Epidermal melanocyte (primary cell): ENCODE measurements at regions not wholly inside any gene's neighbourhood (a gene's known extent, or its start where the extent isn't known, plus 50 kb on each side); places are given as distances from the start of the nearest gene placed in this dataset.
A peak's percentile ranks its signal among the peaks of the same experiment; 100 is the strongest.

Experiments
- DNase-seq: peaks from one replicate; pipeline ENCODE4 v3.0.0; 2011; ENCODE audit warnings: low spot score; ENCODE audit not compliant: insufficient read length

DNA sequence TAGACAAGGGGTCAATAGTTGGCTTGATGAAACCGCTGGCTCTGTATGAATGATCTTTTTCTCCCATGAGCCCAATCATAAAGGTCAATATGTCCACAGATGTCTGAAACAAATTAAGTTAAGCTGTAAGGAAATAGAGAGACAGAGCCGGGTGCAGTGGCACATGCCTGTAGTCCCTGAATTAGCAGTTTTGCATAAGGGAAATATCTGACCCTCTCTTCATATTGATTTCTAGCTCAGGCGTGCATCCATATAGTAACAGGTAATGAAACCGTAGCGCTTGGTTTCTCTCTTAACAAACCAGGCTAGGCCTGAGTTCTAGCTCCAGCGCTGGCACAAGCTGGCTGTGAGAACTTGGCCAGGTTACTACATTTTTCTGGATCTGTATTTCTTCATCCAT is 118.1 kb upstream of the ERCC6L2 start:
- no peak for DNase-seq

DNA sequence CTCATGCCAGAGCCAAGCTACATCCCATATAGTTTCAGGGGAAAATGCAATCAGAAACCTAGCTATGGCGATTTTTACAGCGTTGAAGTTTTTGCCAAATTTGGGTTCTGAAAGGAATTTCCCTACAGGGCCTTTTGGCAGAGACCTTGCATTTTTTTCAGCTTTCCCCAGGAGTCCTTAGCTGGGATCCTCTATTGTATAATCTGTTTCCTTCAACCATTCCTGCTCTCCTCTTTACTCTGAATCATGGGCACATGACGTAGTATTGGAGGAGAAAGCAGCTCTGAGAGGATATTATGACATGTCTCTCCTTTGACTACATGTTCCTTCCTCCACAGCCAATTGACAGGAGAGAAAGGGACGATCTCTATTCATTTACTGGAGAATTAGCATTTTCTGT is 118.5 kb upstream of the ERCC6L2 start:
- peak; percentile 79 for DNase-seq

DNA sequence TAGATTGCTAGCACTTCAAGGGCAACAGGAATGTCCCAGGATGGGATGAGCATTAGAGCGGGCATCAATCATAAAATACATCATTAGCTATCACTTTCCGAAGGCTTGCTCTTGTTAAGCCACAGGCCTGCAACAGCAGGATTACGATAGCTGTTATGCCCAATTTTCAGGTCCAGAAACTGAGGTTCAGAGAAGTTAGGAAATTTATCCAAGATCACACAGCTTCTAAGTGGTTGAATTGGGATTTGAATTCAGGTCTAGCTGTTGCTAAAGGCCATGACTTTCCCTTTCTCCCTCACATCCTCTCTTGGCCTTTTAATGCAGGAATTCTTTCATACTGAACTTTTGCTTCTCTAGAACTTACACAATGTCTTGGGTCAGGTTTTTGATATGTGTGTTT is 119.4 kb upstream of the ERCC6L2 start:
- DNase-seq, result no peak

DNA sequence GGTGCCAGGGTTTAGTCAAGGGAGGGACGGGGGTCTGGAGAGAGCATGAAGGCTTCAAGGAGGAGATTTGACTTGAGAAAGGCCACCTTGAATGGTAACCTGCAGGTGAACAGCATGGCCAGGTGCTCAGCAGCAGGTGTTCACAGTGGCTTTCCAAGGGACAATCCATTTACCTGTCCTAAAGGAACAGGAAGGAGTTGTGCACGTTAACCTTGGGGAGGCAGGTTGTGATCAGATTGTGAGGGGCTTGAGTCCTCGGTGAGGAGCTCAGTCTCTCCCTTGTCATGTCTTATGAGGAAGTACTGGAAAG is 120.1 kb upstream of the ERCC6L2 start:
- no peak for DNase-seq

DNA sequence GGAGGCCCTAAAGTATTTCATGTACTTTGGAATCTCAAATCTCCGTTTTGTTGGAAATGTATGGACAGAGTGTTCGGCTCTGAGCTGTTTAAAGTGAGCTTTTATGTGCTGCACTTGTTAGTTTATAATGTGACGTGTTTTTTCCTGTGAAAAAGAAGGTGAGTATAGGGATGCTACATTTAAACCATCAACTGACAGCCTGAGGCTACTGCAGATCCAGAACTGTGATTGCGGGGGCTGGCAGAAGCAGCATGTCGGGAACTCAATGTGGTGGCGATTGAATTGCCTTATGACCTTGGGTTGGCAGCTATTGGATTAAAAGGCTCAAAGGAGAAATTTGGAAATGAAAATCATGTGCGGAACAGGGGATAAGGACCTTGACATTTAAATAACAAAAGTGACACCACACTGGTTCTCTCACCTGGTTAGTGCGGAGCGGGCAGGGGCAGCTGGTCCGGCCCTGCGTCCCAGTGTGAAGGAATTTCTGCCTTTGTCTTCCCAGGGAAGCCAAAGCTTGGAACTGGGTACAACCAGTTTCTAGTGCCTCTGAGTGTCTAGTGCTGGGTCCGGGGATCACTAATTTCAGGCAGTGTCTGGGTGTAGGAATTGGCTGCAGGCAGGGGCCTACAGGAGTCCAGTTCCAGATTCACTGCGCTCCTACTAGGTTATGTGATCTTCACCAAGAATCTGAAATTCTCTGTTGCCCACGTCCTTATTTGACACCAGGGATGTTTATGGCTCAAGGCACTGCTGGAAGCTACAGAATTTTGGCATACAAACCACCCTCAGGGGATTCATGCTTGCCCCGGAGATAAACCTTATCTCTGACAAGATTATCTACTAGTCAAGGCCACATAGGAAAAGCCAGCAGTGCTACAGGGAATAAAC is 120.7 kb upstream of the ERCC6L2 start:
- DNase-seq, result no peak

DNA sequence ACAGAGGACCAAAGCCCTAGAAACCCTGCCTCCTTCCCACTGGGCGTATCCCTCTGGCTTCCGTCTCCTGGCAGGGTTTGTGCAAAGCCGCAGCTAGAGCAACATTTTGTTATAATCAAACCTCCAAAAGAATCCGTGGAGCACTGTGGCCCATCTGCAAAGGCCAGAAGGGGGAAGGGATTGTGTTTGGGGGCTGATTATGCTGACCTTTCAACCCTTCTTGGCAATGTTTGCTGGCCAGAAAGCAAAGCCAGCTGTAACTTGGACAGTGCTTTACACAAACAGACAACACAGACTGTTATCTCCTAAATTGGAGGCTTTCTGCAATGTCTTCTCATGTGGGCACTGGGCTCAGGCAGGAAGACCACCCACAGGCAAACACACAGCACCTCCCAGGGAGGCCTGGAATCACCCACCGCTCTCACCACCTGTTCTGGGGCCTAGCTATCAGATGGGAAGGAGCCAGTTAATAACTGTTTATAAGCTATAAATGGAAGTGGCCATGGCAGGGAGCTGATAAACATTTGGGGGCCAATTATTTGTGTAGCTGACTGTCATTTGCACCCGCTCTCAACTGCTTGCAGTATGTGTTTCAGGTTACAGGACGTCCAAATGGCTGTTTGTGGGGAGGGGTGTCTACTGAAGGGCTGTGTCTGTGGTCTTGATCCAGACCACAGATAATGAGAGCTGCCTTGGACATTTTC is 121.6 kb upstream of the ERCC6L2 start:
- DNase-seq, result no peak

DNA sequence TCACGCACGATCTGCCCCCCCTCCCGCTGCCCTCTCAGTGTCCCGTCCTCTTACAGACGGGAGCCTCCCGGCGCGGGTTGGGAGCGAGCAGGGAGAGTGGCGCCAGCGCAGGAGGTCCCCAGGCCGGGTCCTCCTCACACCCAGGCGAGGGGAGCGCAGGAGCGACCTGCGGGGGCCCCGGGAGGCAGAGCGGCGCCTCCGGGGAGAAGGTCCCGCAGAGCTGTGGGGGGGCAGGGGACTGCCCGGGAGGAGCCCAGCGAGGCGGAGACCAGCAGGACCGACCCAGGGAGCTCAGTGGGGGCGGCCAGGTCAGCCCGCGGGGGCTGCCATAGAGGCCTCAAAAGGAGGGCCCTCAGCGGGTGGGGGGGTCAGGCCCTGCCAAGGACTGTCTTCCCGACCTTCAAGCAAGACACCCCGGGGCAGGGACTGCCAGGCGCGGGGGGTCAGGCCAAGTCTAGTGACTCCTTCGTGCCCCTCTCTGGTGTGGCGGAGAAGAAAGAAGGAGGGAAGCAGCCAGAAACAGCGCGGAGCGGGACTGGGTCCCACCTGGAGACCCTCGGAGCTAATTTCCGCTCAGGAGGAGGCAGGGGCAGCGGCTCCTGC is 123.3 kb upstream of the ERCC6L2 start:
- no peak for DNase-seq

DNA sequence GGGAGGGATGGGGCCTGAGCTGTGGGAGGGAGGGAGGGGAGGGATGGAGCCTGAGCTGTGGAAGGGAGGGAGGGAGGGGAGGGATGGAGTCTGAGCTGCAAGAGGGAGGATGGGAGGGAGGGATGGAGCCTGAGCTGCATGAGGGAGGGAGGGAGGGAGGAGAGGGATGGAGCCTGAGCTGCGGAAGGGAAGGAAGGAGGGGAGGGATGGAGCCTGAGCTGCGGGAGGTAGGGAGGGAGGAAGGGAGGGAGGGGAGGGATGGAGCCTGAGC is 124.0 kb upstream of the ERCC6L2 start:
- DNase-seq, result no peak

DNA sequence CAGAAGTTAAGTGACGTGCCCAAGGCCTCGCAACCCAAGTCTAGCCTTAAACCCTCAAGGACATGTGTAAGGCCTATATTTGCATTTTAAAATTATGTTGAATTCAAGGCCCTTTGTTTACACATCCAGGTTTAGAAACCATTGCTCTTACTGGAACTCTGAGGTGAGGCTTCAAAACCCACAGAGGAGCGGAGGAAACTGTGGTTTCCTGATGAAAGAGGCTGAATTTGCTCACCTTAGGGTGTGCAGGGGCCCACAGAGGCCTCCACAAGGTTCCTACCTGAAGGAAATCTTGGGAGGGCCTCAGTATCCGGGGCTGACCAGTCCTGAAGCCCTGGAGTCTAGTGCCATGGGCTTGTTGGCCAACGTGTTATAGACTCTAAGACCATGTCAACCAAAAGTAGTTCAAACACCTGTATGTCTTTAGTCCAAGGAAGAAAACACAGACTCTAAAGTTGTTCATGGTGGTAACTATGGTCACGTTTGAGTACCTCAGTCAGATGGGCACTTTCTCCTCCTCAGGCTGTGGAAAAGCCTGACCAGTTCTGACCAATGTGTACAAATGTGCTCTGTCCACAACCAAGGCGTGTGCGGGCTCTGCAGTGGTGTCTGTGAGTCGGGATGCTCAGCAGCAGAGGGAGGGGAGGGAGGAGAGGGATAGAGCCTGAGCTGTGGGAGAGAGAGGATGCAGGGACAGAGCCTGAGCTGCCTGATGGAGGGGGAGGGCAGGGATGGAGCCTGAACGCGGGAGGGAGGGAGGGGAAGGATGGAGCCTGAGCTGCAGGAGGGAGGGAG is 124.6 kb upstream of the ERCC6L2 start:
- no peak for DNase-seq

DNA sequence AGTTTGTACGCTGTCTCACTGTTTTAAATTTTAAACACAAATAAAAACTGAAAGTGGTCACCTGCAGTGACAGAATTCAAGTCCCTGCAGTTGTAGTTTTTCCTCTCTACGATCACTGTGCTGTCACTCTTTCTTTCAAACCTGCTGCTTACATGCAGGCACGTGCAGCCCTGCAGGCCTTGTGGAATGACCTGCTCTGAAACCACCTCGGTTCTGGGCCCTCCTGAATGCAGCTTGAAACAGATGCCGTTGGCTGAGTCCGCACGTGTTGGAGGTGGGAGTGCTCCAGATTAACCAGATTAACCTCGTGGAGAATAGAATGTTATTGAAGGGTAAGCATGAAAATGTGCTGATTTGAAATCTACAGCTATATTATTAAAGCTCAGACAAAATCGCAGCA is 126.0 kb upstream of the ERCC6L2 start:
- no peak for DNase-seq

DNA sequence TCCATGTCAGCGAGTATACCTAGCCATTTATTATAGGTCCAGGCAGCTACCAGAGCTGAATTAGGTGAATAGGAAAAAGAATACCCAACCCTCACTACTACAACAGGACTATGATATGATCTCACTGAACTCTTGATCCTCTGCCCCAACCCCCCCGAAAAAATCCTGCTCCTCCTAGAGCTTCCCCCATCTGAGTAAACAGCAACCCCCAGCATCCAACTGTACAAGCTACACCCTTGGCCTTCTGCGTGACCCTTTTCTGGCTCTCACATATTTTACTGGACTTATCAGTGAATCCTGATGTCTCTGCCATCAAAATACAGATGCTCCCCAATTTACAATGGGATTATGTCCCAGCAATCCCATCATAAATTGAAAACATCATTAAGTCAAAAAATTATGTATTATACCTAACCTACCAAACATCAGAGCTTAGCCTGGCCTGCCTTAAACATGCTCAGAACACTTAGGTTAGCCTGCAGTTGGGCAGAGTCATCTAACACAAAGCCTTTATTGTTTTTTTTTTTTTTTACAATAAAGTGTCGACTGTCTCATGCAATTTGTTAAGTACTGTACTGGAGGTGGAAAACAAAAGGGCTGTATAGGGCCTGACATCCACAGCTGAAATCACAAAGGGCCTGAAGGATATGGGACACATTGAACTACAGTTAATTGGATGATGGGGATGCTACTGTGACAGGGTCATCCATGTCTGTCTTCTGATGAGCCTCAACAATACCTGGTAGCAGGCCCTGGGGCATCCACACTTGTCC is 128.9 kb upstream of the ERCC6L2 start:
- DNase-seq, result no peak

DNA sequence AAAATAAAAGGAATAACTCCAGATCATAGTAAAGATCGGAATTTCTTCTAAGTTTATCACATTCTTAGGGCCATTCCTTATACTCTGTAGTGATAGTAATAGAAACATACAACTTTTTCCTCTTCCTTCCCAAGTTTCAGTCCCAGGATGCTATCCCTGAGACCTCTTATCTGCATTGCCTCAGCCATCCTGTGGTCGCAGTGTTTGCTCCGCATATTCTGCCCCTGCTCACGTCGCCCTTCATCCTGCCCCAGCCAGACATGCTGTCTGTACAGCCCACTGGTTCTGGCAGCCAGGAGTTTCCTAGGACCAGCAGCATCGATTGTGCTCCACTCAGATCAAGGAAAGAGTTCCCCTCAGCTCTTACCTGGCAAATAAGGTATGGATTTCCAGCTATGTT is 132.7 kb upstream of the ERCC6L2 start:
- DNase-seq, result no peak

DNA sequence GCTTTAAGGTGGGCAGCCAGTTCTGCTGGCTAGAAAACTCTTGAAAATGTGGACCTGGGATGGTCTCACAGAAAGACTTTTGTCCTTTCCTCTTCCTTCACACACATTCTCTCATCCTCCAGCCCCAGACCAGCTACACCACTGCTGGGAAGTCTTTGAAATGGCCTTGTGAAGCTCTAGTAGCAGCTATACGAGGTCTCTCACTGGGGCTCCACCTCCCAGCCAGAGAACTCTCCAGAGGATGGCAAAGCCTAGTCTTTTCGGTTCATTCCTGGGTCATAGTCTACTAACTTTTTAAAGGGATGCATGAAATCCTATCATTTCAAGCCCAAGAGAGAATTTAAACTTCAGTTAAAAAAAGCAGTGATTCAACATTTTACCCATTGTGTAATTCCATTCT is 133.9 kb upstream of the ERCC6L2 start:
- DNase-seq, result no peak

DNA sequence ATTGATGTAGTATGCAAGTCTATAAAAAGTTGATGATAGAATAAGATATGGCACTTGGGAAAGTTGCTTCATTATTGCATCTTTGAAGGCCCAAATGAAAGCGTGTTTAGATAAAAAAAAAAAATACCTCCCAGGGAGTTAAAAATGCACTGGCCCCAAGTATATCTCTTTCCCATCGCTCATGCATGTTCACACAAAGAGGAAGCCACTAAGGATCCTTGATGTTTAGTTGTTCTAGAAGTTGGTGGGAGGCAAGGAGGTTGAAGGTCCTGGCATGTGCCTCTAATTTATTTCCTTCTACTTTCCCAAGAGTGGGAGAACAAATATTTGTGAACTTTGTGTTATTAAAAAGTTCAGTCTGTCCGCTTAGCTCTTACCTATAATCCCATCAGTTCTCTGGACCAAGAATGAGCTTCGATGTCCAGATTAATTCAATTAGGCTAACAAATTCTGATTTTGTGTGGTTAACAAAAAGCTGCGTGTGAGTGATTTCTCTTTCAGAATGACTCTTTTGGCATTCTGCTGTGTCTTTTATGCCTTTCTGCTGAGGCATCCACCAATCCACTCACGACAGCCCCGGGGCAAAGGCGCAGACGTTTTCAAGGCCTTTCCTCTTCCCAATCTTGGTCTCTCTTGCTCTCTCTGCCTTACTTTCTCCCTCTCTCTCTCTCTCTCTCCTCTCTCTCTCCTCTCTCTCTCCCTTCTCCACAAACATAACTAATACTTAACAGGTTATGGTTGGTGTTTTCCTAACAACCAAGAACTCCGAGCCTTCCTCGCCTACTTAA is 135.1 kb upstream of the ERCC6L2 start:
- no peak for DNase-seq

DNA sequence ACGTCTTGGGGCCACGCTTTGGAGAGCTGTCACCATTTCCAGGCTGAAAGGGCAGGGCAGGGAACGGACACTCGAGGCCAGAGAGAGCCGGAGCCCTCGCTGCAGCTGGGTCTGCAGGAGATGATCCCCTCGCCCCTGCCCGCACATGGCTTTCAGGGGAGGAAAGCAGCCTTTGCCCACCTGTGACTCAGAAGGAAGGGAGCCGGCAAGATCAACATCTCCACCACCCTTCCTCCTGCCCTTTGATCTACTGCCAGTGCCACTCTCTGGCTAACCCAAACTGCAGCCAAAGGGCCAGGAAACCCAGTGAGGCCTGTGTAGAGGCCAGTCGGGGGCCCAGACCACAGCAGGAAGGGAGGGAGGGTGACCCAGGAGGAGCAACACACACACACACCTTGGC is 137.1 kb upstream of the ERCC6L2 start:
- no peak for DNase-seq

DNA sequence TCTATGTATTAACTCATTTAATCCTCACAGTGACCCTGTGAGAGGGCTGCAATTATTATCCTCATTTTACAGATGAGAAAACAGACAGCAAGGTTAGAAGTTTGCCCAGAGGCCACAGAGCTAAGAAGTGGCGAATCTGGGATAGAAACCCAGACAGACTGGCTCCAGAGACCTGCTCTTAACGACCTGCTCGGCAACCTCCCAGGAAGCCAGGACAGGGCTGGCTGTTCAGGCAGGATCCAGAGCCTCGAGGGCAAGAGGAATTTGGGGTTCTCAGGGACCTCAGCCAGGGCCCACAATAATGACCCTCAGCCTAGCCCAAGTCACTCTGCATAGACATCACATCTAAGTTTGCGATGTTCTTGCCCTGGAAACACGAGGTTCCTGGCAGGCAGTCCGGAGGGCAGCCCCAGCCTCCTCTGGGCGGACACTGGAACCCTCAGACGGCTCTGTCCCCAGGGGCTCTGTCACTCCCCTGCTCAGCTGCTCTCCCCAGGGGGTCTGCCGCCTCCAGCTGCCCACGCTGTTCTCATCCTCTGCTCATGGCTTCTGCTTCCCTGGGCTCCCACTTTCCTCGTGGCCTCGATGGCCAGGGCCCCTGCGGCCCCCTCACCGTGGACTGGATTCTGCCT is 138.5 kb upstream of the ERCC6L2 start:
- no peak for DNase-seq

DNA sequence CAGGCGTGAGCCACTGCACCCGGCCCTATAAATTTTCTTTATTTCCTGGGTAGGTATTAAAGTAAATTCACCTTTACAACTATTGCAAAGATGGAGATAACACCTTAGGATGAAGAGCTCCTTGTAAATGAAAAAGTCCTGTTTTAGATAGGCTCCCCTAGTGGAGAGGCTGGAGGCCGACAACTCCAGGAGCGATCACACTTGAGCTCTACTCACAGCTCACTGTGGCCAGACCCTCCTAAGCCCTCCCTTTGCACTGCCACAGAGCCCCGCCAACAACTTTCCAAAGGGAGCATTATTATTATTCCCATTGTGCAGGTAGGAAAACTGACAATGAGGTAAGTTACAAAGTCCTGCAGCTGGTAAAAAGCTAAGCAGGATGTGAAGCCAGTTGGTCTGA is 139.1 kb upstream of the ERCC6L2 start:
- DNase-seq, result no peak

DNA sequence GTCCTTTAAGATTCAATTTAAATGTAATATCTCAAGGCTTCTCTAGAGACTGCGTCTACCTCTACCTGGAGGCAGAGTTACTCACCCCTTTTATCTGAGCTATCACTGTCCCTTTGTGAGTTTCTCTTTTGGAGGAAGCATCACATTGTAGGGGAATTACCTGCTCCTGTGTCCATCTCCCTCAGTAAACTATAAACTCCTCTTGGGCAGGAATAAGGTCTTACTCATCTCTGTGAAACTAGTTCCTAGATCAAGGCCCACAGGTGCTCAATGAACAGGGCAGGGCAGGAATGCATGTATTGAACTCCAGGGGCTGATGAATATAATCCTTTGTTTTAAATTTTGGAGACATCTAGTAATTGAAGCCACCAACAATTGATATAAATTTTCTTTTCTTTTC is 139.8 kb upstream of the ERCC6L2 start:
- no peak for DNase-seq

DNA sequence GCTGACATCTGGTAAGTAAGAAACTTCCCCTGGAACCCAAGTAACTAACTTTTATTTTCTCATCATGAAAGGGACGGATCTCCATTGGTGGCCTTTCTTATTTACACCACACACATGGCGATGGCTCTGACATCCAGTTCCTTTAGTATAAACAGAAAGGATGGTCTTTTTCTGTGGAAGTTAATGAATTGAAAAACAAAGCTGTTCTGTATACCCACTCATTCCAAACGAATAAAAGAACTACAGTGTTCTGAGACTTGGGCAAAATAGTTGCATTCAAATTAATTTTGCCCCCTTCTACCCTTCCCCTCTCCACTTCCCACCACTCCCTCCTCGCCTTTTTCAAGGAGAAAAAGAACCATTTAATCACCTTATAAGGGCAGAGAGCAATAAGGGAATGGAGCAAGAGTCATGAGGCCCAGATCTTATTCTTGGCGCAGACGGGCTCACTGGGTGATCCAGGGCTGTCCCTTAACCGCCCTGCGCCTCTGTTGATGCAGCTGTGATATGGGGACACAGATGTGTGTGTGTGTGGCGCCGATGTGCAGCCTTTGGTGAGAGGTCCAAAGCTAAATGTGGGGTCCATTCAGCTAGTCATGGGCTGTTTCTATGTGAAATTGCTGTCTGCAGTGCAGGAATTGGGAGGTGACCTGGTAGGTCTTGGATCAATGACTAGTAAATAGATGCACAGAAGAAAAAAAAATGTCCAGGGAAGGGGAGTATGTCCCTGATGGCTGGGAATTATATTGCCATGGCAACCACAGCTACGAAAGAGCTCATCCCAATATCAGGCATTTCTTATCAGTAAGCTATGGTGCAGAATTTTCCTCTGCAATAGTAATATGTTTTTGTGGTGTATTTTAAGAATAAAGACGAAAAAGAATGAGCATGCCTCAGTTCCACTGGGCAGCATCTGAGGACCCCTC is 141.5 kb upstream of the ERCC6L2 start:
- peak; percentile 53 for DNase-seq
